Jurkat, Clone E6-1 (cell line): ENCODE measurements at regions not wholly inside any gene's neighbourhood (a gene's known extent, or its start where the extent isn't known, plus 50 kb on each side); places are given as distances from the start of the nearest gene placed in this dataset.
"Not testable (repeated sequence)": the region's sequence is repeated elsewhere in the genome, so short reads cannot be mapped to it uniquely, and the experiment has no call there.

Experiments used
- DNase-seq: peaks from one replicate; pipeline ENCODE4 v3.0.0-alpha.2; 2011; ENCODE audit warnings: low read depth, low spot score
- H3K4me3 ChIP-seq: 2 replicates; pipeline ENCODE4 v1.5.1; 2011; ENCODE audit warnings: mild to moderate bottlenecking, low read length, control low read depth, moderate library complexity

- H3K4me3 ChIP-seq: no peak overlapping the region
- DNase-seq: no peak
Measured at GRCh38 chr1:224791362-224791941, 138.0 kb upstream of the DNAH14 start.

GRCh38 chr1:224795591-224795990 lies 133.9 kb upstream of the DNAH14 start:
- H3K4me3 ChIP-seq: no peak overlapping the region
- no peak for DNase-seq

- no peak overlapping the region for H3K4me3 ChIP-seq
- no peak for DNase-seq
Measured at GRCh38 chr1:224799083-224799482, 130.4 kb upstream of the DNAH14 start.

- DNase-seq: no peak
- H3K4me3 ChIP-seq: no peak overlapping the region
Measured at GRCh38 chr1:224800486-224801119, 128.9 kb upstream of the DNAH14 start.

GRCh38 chr1:224801844-224802490 lies 127.5 kb upstream of the DNAH14 start:
- no peak overlapping the region for H3K4me3 ChIP-seq
- DNase-seq: no peak

- H3K4me3 ChIP-seq: no peak overlapping the region
- no peak for DNase-seq
Measured at GRCh38 chr1:224802617-224803016, 126.9 kb upstream of the DNAH14 start.

- DNase-seq: no peak
- H3K4me3 ChIP-seq: no peak overlapping the region
Measured at GRCh38 chr1:224804220-224804619, 125.3 kb upstream of the DNAH14 start.

- no peak overlapping the region for H3K4me3 ChIP-seq
- no peak for DNase-seq
Measured at GRCh38 chr1:224805889-224806288, 123.6 kb upstream of the DNAH14 start.

GRCh38 chr1:224809137-224809536 lies 120.3 kb upstream of the DNAH14 start:
- H3K4me3 ChIP-seq: no peak overlapping the region
- DNase-seq: no peak

GRCh38 chr1:224809613-224810012 lies 119.9 kb upstream of the DNAH14 start:
- H3K4me3 ChIP-seq: no peak overlapping the region
- DNase-seq: no peak

- DNase-seq: no peak
- no peak overlapping the region for H3K4me3 ChIP-seq
Measured at GRCh38 chr1:224811564-224811963, 117.9 kb upstream of the DNAH14 start.

- no peak overlapping the region for H3K4me3 ChIP-seq
- DNase-seq: no peak
Measured at GRCh38 chr1:224815647-224816046, 113.8 kb upstream of the DNAH14 start.

- no peak for DNase-seq
- no peak overlapping the region for H3K4me3 ChIP-seq
Measured at GRCh38 chr1:224816062-224816461, 113.4 kb upstream of the DNAH14 start.

- DNase-seq: no peak
- no peak overlapping the region for H3K4me3 ChIP-seq
Measured at GRCh38 chr1:224817382-224817781, 112.1 kb upstream of the DNAH14 start.

- no peak for DNase-seq
- H3K4me3 ChIP-seq: no peak overlapping the region
Measured at GRCh38 chr1:224819861-224820260, 109.6 kb upstream of the DNAH14 start.

- no peak for DNase-seq
- no peak overlapping the region for H3K4me3 ChIP-seq
Measured at GRCh38 chr1:224820341-224820740, 109.1 kb upstream of the DNAH14 start.

GRCh38 chr1:224821751-224822150 lies 107.7 kb upstream of the DNAH14 start:
- DNase-seq, H3K4me3 ChIP-seq: not testable (repeated sequence)

- no peak for DNase-seq
Measured at GRCh38 chr1:224825525-224826000, 103.9 kb upstream of the DNAH14 start.

GRCh38 chr1:224828691-224829090 lies 100.8 kb upstream of the DNAH14 start:
- no peak overlapping the region for H3K4me3 ChIP-seq
- no peak for DNase-seq

More at GRCh38 chr1:224825525-224826000, 103.9 kb upstream of the DNAH14 start:
- no peak overlapping the region for H3K4me3 ChIP-seq

GRCh38 chr1:224831501-224831900 lies 98.0 kb upstream of the DNAH14 start:
- no peak overlapping the region for H3K4me3 ChIP-seq
- no peak for DNase-seq
